Loucy (cell line): ENCODE measurements at regions not wholly inside any gene's neighbourhood (a gene's known extent, or its start where the extent isn't known, plus 50 kb on each side); places are given as distances from the start of the nearest gene placed in this dataset.

Experiments
- CTCF ChIP-seq: fragments of 200-600 bp; sonication (generic); conservative IDR thresholded peaks from 2 replicates; pipeline ENCODE4 v1.5.1; 2014; ENCODE audit warnings: mild to moderate bottlenecking, antibody characterized with exemption, low read length
- EZH2phosphoT487 ChIP-seq: fragments of 200-600 bp; IDR thresholded peaks from 2 replicates; pipeline ENCODE4 v1.6.1; 2018; ENCODE audit warnings: antibody characterized with exemption, mild to moderate bottlenecking, moderate library complexity, borderline replicate concordance

- TF ChIP-seq CTCF: no peak
- no peak for TF ChIP-seq EZH2phosphoT487
Observed at GRCh38 chr16:7113949-7114348, 218.7 kb upstream of the RBFOX1 start.
